NCI-H748 treated with DMSO at 0.1 percent for 48 hours (cell line): ENCODE measurements at regions not wholly inside any gene's neighbourhood (a gene's known extent, or its start where the extent isn't known, plus 50 kb on each side); places are given as distances from the start of the nearest gene placed in this dataset.
A peak's percentile ranks its signal among the peaks of the same experiment; 100 is the strongest.
"Not testable (repeated sequence)": the region's sequence is repeated elsewhere in the genome, so short reads cannot be mapped to it uniquely, and the experiment has no call there.

Source experiments
- DNase-seq: peaks from one replicate; lab custom pipeline; 2025; lab: John Stamatoyannopoulos, UW

GRCh38 chr5:44048276-44048984, 340.8 kb downstream of the FGF10 start:
- no peak for DNase-seq

GRCh38 chr5:44046619-44047364, 342.4 kb downstream of the FGF10 start:
- no peak for DNase-seq

- DNase-seq: not testable (repeated sequence)
Observed at GRCh38 chr5:44044549-44044948, 344.7 kb downstream of the FGF10 start.

GRCh38 chr5:44028226-44028625, 361.0 kb downstream of the FGF10 start:
- DNase-seq: no peak

GRCh38 chr5:44022622-44023021, 366.6 kb downstream of the FGF10 start:
- DNase-seq: no peak

- DNase-seq: no peak
Observed at GRCh38 chr5:44011518-44011917, 377.7 kb downstream of the FGF10 start.

GRCh38 chr5:44002381-44002901, 386.8 kb downstream of the FGF10 start:
- DNase-seq: peak; percentile 98

GRCh38 chr5:44001675-44002380, 387.4 kb downstream of the FGF10 start:
- no peak for DNase-seq

- no peak for DNase-seq
Observed at GRCh38 chr5:44001236-44001635, 388.0 kb downstream of the FGF10 start.

GRCh38 chr5:43997647-43998272, 391.5 kb downstream of the FGF10 start:
- peak; percentile 84 for DNase-seq

- DNase-seq: no peak
Observed at GRCh38 chr5:43996221-43996620, 393.0 kb downstream of the FGF10 start.

- DNase-seq: no peak
Observed at GRCh38 chr5:43994352-43994708, 391.4 kb downstream of the NNT start.

GRCh38 chr5:43993634-43994351, 390.8 kb downstream of the NNT start:
- DNase-seq: no peak

- no peak for DNase-seq
Observed at GRCh38 chr5:43985411-43985810, 382.4 kb downstream of the NNT start.

- DNase-seq: no peak
Observed at GRCh38 chr5:43981556-43981955, 378.6 kb downstream of the NNT start.

- no peak for DNase-seq
Observed at GRCh38 chr5:43973908-43974307, 370.9 kb downstream of the NNT start.

GRCh38 chr5:43973318-43973717, 370.3 kb downstream of the NNT start:
- no peak for DNase-seq

- no peak for DNase-seq
Observed at GRCh38 chr5:43967165-43967564, 364.2 kb downstream of the NNT start.

GRCh38 chr5:43959144-43959543, 356.2 kb downstream of the NNT start:
- DNase-seq: no peak

GRCh38 chr5:43947935-43948334, 345.0 kb downstream of the NNT start:
- no peak for DNase-seq

GRCh38 chr5:43941806-43942205, 338.8 kb downstream of the NNT start:
- DNase-seq: no peak

- DNase-seq: no peak
Observed at GRCh38 chr5:43940562-43940961, 337.6 kb downstream of the NNT start.
